Smooth muscle cell of the brain vasculature (primary cell): ENCODE measurements at regions not wholly inside any gene's neighbourhood (a gene's known extent, or its start where the extent isn't known, plus 50 kb on each side); places are given as distances from the start of the nearest gene placed in this dataset.

Experiments
- DNase-seq: peaks from one replicate; pipeline ENCODE4 v3.0.0-alpha.2; 2012; ENCODE audit warnings: low read depth, low spot score

DNA sequence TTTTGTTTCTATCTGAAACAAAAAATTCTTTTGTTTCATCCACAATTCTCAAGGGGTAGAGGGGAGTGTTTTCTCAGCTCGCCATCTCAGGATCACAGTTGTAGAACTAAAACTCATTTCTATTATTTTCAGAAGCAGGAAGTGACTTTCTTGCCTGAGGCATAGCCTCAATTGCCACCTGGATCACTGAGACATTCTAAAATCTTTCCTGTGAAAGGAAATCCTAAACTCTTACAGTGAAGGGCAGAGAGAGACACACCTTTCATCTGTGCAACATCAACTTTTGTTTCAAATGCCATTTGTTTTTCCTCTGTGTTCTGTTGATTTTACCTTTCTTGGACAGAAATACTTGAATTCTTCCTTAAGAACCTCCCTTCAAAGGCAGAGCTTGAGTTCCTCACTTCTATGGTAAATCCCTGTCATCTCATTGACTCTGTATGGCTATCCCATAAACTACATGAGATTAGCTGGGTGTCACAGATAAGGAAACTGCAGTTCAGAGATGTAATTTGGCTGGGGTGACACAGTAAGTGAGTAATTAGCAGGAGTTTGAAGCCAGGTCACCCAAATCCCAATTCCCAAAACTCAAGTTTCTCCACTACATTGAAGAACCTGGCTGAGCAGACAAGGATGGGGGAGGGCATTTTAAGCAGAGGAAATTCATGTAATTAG, 224.4 kb upstream of the HTR2A start:
- DNase-seq = no peak

DNA sequence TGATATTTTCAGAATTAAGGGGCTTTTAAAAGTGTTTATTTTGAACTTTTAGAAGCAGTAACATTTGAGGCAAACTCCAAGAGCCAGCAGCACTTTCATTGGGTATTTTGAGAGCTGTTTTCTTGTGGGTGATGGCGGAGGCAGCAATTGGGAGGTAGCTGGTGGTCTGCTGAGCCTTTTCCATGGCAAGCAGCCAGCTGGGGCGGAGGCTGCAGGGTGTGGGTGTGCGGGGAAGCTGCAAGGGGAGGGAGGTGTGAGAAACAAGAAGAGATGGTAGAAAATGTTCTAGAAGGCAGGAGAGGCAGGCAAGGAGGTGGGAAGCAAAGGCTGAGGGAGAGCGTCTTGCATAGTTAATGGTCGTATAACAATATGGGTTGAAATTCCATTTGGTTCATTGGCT, 223.4 kb upstream of the HTR2A start:
- DNase-seq = no peak

DNA sequence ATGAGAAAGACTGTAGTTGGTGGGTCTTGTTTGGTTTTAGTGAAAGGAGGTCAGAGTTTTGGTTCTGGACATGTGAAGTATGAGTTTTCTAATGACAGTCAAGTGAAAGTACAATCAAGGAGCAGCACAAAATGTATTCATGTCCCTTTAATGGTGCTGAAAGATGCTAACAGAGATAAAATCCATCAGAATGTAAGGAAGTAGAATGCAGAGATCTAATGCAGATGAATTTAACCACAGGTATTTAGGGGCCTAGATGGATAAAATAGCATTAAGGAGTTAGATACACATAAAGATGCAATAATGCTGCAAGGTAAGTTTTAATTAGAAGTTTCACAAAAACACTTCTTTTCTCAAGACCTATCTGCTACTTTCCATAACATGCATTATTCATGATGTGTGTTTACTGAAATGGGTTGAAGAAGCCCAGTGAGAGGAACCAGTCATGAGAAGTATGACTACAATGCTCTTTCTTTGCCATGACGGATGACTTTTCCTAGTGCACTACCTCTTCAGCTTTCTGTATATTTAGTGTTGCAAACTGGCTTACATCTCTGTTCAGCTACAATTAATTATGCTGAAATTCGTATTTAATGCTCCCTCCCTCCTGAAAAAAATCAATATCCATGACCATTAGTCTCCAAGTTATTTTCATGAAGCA, 222.9 kb upstream of the HTR2A start:
- no peak for DNase-seq

DNA sequence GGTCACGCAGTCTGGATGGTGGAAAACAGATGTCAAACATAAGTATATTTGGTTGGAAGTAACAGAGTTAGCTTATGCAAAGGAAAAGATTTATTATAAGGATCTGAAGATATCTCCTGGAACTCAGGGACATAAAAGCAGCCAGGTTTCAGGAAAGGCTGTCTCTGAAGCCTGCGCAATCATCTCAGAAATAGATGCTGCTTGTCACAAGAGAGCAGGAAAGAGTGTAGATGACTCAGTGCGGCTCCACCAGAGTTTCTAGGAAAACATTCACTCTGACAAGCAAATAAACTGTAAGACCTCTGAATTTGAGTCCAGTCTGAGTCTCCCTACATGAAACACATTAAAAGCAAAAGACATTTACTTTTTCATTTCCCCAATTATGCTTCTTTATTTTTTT, 220.4 kb upstream of the HTR2A start:
- peak; percentile 47 for DNase-seq

DNA sequence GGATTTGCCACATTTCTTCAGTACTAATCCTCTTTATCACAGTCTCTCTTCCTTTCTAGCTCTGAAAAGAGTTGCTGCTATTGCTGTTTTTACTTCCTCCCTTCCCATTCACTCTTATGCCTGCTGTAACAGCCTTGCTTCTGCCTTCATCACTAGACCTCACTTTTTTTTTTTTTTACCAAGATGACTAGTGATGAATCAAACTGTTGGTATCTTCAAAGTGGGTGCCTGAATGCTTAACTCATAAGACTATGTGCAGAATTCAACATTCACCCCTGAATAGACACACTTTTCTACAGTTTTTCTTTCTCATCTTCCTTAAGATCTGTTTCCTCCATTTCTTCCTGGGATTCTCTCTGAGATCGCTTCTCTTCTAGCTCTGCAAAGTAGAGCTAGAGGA, 217.2 kb upstream of the HTR2A start:
- DNase-seq = no peak

DNA sequence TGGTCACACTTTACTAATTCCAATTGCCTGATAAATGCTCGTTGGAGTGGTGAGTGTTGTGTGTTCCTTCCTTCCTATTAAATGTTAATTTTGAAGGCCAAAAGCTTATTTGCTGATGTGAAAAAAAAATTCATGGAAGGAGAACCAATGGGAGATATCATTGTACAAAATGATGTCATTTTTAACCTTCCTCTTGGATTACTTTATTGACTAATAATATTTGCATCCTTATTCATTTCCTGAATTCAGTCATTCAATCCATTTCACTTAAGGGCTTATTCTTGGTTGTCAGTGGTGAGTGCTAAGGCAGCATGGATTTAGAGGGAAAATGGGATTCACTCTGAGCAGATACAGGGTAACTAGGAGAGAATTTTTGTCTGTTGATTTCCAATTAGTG, 216.0 kb upstream of the HTR2A start:
- DNase-seq = no peak

DNA sequence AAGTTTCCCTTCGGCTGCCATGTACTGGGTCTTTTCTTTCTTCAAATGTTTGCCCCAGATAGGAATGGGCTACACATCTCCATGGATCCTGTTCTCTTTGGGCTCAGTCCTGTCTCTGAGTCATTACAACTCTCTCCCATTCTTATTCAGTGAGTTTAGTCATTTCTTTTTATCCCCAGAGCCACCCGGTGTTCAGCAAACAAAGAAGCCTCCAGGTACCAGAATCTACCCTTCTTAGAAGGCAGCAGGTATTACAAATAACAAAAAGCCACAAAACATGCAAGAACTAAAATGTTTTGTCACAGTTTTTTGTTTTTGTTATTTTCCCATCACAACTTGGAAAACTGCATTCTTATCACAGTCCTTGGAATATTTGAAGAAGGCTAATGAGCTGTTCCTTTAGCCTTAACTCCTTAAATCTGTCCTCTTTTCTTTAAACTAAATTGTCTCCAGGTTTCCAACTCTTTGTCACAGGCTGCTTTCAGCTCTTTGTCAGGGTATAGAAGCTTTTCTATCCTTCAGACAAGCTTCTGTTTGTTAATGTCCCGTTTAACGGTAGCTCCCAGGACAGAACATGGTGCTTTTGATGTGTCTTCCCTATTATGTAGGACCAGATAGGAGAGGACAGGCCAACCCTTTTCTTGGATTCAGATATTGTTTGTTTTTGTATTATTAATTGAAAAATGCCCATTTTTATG, 215.5 kb upstream of the HTR2A start:
- DNase-seq = no peak

DNA sequence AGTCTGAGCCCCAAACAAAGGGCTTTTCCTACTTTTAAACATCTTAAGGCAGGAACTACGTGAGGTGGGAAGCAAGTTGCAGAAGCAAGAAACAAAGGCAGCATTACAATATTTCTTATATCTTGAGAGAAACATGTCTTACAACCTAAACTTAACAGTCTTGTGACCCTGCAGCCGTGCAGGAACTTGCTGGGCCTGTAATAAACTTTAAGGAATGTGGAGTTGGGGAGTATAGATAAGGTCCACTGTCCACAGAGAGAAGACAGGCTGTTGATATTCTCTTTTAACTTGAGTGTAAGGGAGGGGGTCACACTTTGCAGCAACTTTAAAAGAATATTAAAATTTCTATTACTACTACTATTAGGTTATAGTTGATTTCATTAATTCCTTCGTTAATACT, 214.6 kb upstream of the HTR2A start:
- DNase-seq = no peak

DNA sequence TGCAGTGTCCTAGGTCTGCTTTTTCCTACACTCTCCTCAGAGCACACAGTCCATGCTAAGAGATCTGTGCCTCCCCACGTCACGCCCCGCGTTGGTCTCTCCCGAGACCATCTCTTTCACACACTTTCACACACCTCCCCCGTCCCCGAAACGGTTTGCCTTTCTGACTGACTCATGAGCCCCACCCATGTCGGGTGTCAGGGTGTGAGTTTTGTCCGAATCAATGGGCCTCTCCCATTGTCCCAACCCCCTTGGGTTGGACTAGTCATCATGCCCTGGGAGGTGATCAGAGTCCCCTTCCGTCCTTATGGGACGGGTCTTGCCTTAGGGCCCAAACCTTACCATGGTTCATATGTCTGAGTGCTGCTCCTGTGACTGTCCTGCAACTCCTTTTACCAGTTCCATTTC, 214.0 kb upstream of the HTR2A start:
- no peak for DNase-seq

DNA sequence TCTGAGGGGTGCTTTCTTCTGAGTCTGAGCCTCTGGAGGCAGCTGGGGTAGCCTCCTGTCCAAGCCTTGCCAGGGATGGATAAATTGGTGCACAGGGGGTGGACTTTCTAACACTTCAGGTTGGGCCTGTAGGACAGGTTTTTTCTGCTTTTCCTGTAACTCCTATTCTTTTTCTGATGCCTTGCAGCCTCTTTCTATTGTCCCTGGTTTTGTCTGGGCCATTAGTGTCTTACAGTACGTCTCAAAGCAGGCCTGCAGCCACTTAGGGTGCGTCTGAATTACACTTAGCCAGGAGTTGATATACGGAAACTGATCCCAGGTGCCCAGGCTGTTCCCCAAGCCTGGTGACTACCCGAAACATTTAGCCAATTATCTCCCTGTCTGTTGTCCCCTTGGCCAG, 213.3 kb upstream of the HTR2A start:
- no peak for DNase-seq

DNA sequence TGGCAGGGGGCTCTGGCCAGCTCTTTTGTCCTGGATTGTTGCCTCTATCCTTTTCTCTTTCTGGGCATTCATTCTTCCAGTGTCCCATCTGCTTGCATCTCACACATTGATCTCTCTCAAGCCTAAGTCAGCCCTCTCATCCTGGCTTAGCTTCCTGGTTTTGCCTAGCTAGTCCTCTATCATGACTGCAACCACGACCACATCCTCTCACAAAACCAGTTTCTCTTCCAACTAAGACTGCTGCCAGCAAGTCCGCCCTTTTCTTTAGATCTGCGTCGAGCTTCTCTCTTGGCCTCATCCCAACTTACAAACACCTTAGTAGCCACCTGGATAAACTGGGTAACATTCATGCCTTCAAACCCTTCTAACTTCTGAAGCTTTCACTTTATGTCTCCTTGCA, 212.2 kb upstream of the HTR2A start:
- DNase-seq = no peak

DNA sequence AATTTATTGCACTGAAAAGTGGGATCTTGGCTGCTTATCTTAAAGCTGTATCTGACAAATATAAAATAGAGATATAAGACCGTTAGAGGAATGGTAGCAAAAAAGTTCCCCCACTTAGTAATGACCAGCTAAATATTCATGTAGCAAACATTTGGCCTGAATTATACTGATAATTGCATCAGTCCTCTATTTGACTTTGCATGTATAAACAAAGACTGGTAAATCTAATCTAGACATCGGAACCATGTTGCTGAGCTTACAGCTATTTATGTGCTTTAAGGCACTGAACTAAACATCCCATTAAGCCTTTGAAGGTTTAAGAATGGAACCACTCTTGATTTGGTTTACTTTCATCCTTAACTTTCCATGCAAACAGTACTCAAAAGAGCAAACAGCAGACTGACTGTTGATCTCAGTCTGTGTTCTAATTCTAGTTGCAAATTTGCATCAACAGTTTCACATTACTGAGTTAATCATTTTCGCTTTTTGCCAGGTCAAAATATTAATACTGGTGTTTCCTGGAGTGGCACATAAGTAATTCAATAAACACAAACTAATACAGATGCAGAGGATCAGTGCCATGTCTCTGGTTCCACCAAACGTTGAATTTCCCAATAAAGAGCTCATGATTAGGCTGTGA, 203.5 kb upstream of the HTR2A start:
- no peak for DNase-seq

DNA sequence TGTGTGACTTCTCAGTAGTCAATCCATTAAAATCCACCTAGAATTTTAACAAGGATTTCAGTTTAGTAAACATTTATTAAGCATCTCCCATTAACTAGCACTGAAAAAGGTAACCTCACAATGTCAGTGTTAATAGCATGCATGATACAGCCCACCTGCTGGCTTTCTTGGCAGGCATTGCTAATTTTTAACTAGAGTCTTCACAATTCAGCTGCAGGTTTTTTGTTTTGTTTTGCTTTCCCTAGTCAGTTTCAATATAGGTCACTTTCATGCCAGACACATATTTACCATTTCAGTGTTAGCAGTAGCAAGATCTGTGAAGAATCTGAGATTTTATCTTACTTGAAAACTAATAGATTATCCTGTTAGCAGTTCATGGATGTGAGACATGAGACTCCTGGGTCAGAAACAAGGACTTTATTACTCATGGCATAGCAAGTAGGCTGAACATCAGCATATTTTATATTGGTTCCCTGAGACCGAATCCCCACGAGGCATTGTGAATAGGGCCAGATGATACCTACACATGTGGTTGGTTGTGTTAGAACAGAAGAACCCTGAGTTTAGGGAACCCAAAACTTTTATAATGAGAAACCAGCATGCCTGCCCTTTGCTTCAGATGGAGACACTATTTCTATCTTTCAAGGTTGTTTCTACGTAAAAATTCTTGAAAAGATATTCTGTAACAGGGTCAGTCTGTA, 198.0 kb upstream of the HTR2A start:
- DNase-seq = no peak

DNA sequence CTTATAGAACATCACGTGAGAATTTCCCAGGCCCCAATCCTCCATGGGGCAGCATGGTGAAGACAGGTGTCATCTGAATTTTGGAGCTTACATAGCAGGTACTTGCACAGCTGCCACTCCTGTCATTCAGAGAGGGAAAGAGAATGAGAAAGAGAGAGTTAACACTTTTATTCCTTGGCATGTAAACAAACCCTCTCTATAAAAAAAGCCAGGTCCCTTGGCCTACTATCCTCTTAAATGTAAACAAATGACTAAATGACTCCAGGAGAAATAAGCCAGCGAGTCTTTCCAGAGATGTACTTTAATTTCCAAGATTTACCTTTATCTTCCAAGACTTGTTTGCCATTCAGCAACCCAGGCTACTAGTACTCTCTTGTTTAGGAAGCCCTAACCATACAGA, 195.3 kb upstream of the HTR2A start:
- DNase-seq = no peak

DNA sequence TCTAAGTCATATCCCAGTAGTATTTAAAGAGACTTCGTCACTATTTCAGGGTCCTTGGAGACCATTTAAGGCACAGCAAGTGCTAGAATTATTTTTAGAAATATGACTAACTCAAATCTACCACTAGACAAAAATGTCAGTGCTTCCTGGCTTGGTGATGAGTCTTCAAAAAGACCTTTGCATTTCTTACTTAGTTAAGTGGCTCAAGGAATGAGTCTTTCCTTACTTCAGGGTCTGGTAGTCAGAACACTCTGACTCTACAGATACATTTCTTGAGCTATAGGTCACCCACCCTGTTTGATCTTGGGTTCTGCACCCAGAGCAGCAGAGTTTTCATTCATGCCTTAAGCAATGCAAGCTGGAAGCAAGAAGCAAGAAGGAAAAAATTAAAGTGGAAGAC, 191.0 kb upstream of the HTR2A start:
- DNase-seq = no peak

DNA sequence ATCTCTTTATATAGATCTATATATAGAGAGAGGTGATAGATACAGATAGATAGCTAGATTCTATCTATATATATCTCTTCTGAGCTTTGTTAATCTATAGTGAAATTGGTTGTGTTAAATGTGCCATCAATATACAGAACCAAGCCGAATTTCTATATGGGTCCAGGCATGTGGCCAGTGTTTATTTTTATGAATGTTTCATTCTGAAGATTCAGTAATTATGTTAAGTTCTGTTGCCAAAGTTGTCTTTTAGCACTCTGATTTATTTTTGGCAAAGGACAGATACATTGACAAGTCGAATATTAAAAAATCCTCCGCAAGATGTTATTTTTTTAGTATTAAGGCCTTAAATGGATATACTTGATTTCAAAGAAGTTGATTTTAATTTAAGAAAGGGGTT, 190.4 kb upstream of the HTR2A start:
- DNase-seq = no peak

DNA sequence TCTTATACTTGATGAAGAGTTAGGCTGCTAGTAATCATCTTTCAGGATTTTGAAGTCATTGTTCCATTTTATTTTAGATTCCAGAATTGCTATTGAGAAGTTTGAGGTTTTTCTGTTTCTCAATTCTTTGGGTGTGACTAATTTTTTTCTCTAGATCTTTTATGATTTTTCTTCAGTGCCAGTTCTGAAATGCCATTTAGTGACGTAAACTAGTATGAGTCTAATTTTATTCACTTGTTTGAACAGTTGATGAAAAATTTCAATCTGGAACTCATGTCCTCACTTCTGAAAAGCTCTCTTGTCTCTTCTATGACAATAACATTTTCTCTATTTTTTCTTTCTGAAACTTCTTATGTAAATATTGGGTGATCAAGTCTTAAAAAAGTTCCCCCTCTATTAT, 188.5 kb upstream of the HTR2A start:
- DNase-seq = no peak

DNA sequence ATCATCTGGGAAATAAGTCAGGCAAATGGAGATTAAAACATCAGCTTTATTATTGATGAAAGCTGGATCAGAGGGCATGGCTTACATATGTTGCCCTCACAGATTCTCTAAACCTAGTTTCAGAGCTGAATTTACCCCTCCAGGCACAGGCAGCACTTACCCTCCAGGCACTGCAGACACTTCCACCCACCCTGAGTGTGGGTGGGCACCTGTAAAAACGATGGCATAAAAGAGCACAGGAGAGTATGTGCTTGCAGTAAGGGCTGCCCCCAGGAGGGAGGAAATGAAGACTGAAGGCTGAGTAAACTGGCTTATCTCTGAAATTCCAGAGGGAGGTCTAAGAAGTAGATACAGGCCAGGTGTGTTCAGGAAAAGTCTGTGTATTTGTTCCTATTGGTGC, 185.0 kb upstream of the HTR2A start:
- DNase-seq = no peak

DNA sequence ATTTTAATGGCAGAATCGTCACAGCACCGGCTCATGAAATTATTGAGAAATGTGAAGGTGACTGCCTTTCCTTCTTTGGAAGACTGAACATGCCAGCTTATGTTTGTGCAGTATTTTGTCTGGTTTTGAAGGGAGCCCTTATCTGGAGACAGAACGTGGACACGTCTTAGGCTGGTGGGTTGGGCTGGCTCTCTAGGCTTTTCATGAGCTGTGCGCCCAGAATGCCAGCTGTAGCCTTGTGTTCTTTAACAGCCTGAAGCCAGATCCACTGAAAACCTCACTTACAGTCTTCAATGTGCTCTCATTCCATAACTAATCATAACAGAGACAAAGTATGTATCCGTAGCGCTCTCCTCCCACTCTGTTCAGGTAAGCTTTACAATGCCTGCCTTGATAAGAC, 184.4 kb upstream of the HTR2A start:
- no peak for DNase-seq

DNA sequence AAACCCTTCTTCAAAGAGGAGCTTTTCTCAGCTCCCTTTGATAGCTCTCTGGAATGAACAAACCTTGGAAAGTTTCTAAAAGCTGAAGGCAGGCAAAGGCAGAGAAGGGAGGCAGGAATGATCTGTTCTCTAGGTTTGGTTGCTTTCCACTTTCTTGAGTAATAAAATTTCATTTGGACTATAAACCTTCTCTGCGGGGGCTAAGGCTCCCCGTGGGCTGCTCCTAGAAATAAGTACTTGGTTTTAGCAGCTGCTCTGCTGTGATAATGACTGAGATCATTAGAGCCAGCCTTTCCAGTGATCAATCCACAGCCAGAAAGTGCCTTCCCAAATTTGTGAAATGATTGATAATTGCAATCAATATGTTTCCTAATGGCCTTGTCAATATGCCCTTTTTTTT, 183.8 kb upstream of the HTR2A start:
- no peak for DNase-seq

DNA sequence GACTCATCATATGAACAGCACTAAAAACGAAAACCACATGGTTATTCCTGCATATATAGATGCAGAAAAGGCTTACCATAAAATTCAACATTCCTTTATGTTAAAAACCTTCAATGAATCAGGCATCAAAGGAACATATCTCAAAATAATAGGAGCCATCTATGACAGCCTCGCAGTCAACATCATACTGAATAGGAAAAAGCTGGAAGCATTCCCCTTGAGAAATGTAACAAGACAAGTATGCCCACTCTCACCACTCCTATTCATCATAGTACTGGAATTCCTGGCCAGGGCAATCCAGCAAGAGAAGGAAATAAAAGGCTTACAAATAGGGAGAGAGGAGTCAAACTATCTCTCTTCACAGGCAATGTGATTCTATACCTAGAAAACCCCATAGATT, 179.6 kb upstream of the HTR2A start:
- no peak for DNase-seq

DNA sequence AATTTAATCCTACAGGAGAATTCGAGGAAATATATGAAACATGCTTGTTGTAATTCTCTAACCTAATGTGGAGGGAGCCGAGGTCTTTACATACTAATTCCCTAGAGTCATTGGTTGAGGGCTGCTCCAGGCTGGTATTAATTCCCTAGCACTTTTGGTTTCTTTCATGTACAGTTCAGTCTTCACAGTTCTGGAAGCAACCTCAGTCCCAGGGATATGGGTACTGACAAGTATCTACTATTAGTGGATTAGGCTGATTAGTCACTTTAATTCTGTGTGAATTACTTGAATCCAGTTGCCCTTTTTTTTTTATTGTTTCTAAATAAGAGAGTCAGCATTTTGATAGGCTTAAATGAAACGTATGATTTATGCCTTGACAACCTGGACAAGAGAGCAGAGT, 172.3 kb upstream of the HTR2A start:
- no peak for DNase-seq
